Liver (tissue), 7 donors: ENCODE measurements at regions not wholly inside any gene's neighbourhood (a gene's known extent, or its start where the extent isn't known, plus 50 kb on each side); places are given as distances from the start of the nearest gene placed in this dataset.

Experiments
- DNase-seq: peaks from one replicate; pipeline ENCODE4 v3.0.0-alpha.2; 2017; ENCODE audit warnings: low spot score
- H3K27ac ChIP-seq, 2 donors: one replicate each; pipeline ENCODE4 v1.7.0; 2013; ENCODE audit warnings: inconsistent platforms in 2 of 2, low read length in 2 of 2, control low read depth in 1 of 2, low read depth in 1 of 2, mild to moderate bottlenecking in 1 of 2
- H3K27me3 ChIP-seq, 4 donors: one replicate each; pipeline versions ENCODE4 v1.6.1 to v1.7.0; 2013; ENCODE audit warnings: low read length in 3 of 4, inconsistent platforms in 1 of 4, mild to moderate bottlenecking in 1 of 4, moderate library complexity in 1 of 4; ENCODE audit not compliant: control insufficient read depth in 4 of 4, insufficient read depth in 4 of 4
- H3K36me3 ChIP-seq, 4 donors: one replicate each; pipeline versions ENCODE4 v1.6.1 to v1.7.0; 2013; ENCODE audit warnings: low read length in 3 of 4, mild to moderate bottlenecking in 3 of 4, low read depth in 1 of 4, moderate library complexity in 1 of 4; ENCODE audit not compliant: control insufficient read depth in 4 of 4, insufficient read depth in 3 of 4
- H3K4me1 ChIP-seq, 4 donors: one replicate each; pipeline versions ENCODE4 v1.6.1 to v1.7.0; 2013; ENCODE audit warnings: low read length in 3 of 4, mild to moderate bottlenecking in 3 of 4, moderate library complexity in 1 of 4; ENCODE audit not compliant: control insufficient read depth in 4 of 4, insufficient read depth in 4 of 4
- H3K4me3 ChIP-seq, 3 donors: one replicate each; pipeline versions ENCODE4 v1.6.1 to v1.7.0; 2013; ENCODE audit warnings: low read length in 3 of 3, control low read depth in 1 of 3, low read depth in 1 of 3, mild to moderate bottlenecking in 1 of 3
- H3K9ac ChIP-seq, 2 donors: one replicate each; pipeline ENCODE4 v1.7.0; 2013; ENCODE audit warnings: low read length in 2 of 2, mild to moderate bottlenecking in 2 of 2, moderate library complexity in 2 of 2, control low read depth in 1 of 2, low read depth in 1 of 2
- H3K9me3 ChIP-seq, 4 donors: one replicate each; pipeline versions ENCODE4 v1.6.1 to v1.7.0; 2013; ENCODE audit warnings: low read length in 3 of 4; ENCODE audit not compliant: control insufficient read depth in 4 of 4
- EGR1 ChIP-seq, 2 donors: IDR thresholded peaks; 2 replicates each; pipeline ENCODE4 v1.6.1; 2016 to 2018; ENCODE audit warnings: antibody characterized with exemption in 2 of 2, low read depth in 2 of 2
- FOXA1 ChIP-seq: IDR thresholded peaks from 2 replicates; pipeline ENCODE4 v1.6.1; 2016; ENCODE audit warnings: antibody characterized with exemption
- FOXA2 ChIP-seq: IDR thresholded peaks from 2 replicates; pipeline ENCODE4 v1.6.1; 2016; ENCODE audit warnings: antibody characterized with exemption
- GABPA ChIP-seq, 2 donors: IDR thresholded peaks in 1 of 2; conservative IDR thresholded peaks in 1 of 2; 2 replicates each; pipeline ENCODE4 v1.6.1; 2016; ENCODE audit warnings: antibody characterized with exemption in 2 of 2, mild to moderate bottlenecking in 1 of 2, moderate library complexity in 1 of 2
- HNF4A ChIP-seq, 2 donors: conservative IDR thresholded peaks; 2 replicates each; pipeline ENCODE4 v1.6.1; 2016; ENCODE audit warnings: antibody characterized with exemption in 2 of 2, mild to moderate bottlenecking in 2 of 2
- NR2F2 ChIP-seq: IDR thresholded peaks from 2 replicates; pipeline ENCODE4 v1.6.1; 2016; ENCODE audit warnings: antibody characterized with exemption
- RAD21 ChIP-seq, 2 donors: IDR thresholded peaks; 2 replicates each; pipeline ENCODE4 v1.6.1; 2016; ENCODE audit warnings: antibody characterized with exemption in 2 of 2, mild to moderate bottlenecking in 2 of 2
- REST ChIP-seq: IDR thresholded peaks from 2 replicates; pipeline ENCODE4 v1.6.1; 2016; ENCODE audit warnings: antibody characterized with exemption, mild to moderate bottlenecking
- RXRA ChIP-seq, 2 donors: IDR thresholded peaks; 2 replicates each; pipeline ENCODE4 v1.6.1; 2017 to 2018; ENCODE audit warnings: antibody characterized with exemption in 2 of 2, mild to moderate bottlenecking in 1 of 2
- SP1 ChIP-seq: IDR thresholded peaks from 2 replicates; pipeline ENCODE4 v1.6.1; 2018; ENCODE audit warnings: antibody characterized with exemption, mild to moderate bottlenecking
- ZBTB33 ChIP-seq: IDR thresholded peaks from 2 replicates; pipeline ENCODE4 v1.6.1; 2016; ENCODE audit warnings: antibody characterized with exemption
- WGBS: extraction: QIAGEN DNeasy Blood & Tissue Kit; methylation state at CpG from one replicate; pipeline ENCODE4 v1.1.7; 2013; 5-methylcytosine and 5-hydroxymethylcytosine counted together
- donor health status: healthy.
- donor health status: healthy.
- donor health status: healthy.
- donor health status: healthy.

- Histone ChIP-seq H3K4me1 (no peaks in the 10 kb centered on the region), H3K9ac (no peak overlapping the region), H3K27ac (no peak overlapping the region), H3K36me3 (no peaks in the 10 kb centered on the region), H3K9me3 (peaks cover 0 to 8% (median under 1%) of the 10 kb centered on the region in 4 donors), H3K4me3 (no peak overlapping the region), H3K27me3 (no peaks in the 10 kb centered on the region)
- DNase-seq = no peak
- no peak for TF ChIP-seq RXRA (IDR thresholded peaks at IDR 0.05)
- no peak for TF ChIP-seq REST
- TF ChIP-seq HNF4A (conservative IDR thresholded peaks at IDR 0.05) = no peak
- TF ChIP-seq SP1 = no peak
- no peak for TF ChIP-seq FOXA1
- TF ChIP-seq FOXA2 = no peak
- no peak for TF ChIP-seq ZBTB33
- no peak for TF ChIP-seq GABPA (IDR thresholded peaks at IDR 0.05 in 1 of 2, conservative IDR thresholded peaks at IDR 0.05 in 1 of 2)
- TF ChIP-seq NR2F2 = no peak
- no peak for TF ChIP-seq EGR1 (IDR thresholded peaks at IDR 0.05; ENCODE audit: low read depth in 2 of 2)
- no peak for TF ChIP-seq RAD21 (IDR thresholded peaks at IDR 0.05)
These were observed 501.7 kb upstream of the ARPP21 start for GRCh38 chr3:35137612-35138011.

GRCh38 chr3:35141406-35141805, 497.9 kb upstream of the ARPP21 start:
- Histone ChIP-seq H3K27me3 (no peaks in the 10 kb centered on the region), H3K4me3 (no peak overlapping the region), H3K4me1 (no peaks in the 10 kb centered on the region), H3K9me3 (peaks cover 0 to 8% (median under 1%) of the 10 kb centered on the region in 4 donors), H3K27ac (no peak overlapping the region), H3K36me3 (no peaks in the 10 kb centered on the region), H3K9ac (no peak overlapping the region)
- WGBS = 76% methylated on average over 4 of the region's 4 CpGs
- no peak for DNase-seq
- no peak for TF ChIP-seq NR2F2
- TF ChIP-seq HNF4A (conservative IDR thresholded peaks at IDR 0.05) = no peak
- no peak for TF ChIP-seq REST
